ENCODE measurements at regions not wholly inside any gene's neighbourhood (a gene's known extent, or its start where the extent isn't known, plus 50 kb on each side); places are given as distances from the start of the nearest gene placed in this dataset.

DNA sequence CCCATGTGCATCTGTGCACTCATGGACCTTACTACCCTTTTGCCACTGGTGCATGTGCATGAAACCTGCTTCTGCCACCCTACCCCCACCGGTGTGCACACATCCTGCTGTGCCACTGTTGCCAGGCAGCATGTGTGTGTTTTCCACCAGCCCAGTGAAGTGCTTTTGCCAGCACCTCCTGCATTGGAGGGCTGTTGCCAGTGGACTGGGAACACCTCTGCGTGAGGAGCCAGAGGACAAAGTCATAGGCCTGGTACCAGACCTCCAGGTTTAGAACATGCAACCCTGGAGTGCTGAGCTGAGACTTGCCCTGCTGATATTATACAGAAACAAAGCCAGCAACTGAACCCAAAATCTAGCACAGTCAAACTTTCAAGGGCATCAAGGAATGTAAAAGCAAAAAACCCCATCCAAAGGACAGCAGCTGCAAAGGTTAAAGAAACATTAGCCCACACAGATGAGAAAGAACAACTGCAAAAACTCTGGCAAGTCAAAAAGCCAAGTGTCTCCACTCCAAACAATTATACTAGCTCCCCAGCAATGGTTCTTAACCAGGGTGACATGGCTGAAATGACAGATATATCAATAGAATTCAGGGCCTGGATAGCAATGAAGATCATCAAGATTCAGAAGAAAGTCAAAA lies 70.6 kb upstream of the PTPN3 start:
- ChIA-PET RAD21 (ENCODE audit: unreplicated experiment) (no interaction called here), POLR2A (no interaction called here), SMC1A (ENCODE audit: uncharacterized antibody, unreplicated experiment) (interaction anchor here (0.6 kb wide), 1 partner anchor 588 kb away, joined by 3 read pairs; no protein-coding TSS in a partner anchor), CTCF (interaction anchor here (1.1 to 1.4 kb wide), 2 partner anchors 98 to 249 kb away, joined by 3 read pairs; no protein-coding TSS in a partner anchor)
- Histone ChIP-seq H2AFZ (ENCODE audit: control insufficient read depth, low read depth, low read length) (no peak overlapping the region), H3K27ac (ENCODE audit: control insufficient read depth, insufficient read depth) (no peak overlapping the region), H3K9me3 (replicated peaks; ENCODE audit: control insufficient read depth, insufficient read depth, low read length) (no peaks in the 10 kb centered on the region), H3K4me1 (ENCODE audit: control insufficient read depth, insufficient read depth, low read length) (no peaks in the 10 kb centered on the region), H3K27me3 (replicated peaks in 1 of 2; ENCODE audit: control insufficient read depth in 2 of 2, insufficient read depth in 2 of 2, low read length in 1 of 2) (no peaks in the 10 kb centered on the region; a peak in 1 of 4 replicates), H3K4me2 (ENCODE audit: control insufficient read depth, insufficient read depth) (no peak overlapping the region), H4K20me1 (ENCODE audit: control insufficient read depth, insufficient read depth) (no peaks in the 10 kb centered on the region), H3K9ac (ENCODE audit: control insufficient read depth, insufficient read depth, low read length) (no peak overlapping the region), H3K4me3 (no peak overlapping the region), H3K36me3 (ENCODE audit: control insufficient read depth in 2 of 2, insufficient read depth in 2 of 2, low read length in 1 of 2) (no peaks in the 10 kb centered on the region), H3K79me2 (ENCODE audit: control insufficient read depth, insufficient read depth, low read length) (no peaks in the 10 kb centered on the region)
- no peak for FAIRE-seq
- TF ChIP-seq POU2F2 (IDR thresholded peaks at IDR 0.05; ENCODE audit: borderline replicate concordance, low read depth, low read length) (no peak), TAF1 (IDR thresholded peaks at IDR 0.05; ENCODE audit: borderline replicate concordance, low read depth, low read length) (no peak), SRF (IDR thresholded peaks at IDR 0.05; ENCODE audit: low read depth in 2 of 2, low read length in 2 of 2) (no peak), CREB1 (IDR thresholded peaks at IDR 0.05; ENCODE audit: low read depth) (no peak), CEBPB (IDR thresholded peaks at IDR 0.05; ENCODE audit: borderline replicate concordance in 1 of 2, low read depth in 2 of 2, low read length in 2 of 2) (no peak), ZNF622 (IDR thresholded peaks at IDR 0.05) (no peak)
- TF ChIP-seq, protein P1, sequence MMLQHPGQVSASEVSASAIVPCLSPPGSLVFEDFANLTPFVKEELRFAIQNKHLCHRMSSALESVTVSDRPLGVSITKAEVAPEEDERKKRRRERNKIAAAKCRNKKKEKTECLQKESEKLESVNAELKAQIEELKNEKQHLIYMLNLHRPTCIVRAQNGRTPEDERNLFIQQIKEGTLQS (IDR thresholded peaks at IDR 0.05; ENCODE audit: borderline replicate concordance, extremely low read depth, low read depth, low read length), result no peak
- TF ChIP-seq, protein P2, sequence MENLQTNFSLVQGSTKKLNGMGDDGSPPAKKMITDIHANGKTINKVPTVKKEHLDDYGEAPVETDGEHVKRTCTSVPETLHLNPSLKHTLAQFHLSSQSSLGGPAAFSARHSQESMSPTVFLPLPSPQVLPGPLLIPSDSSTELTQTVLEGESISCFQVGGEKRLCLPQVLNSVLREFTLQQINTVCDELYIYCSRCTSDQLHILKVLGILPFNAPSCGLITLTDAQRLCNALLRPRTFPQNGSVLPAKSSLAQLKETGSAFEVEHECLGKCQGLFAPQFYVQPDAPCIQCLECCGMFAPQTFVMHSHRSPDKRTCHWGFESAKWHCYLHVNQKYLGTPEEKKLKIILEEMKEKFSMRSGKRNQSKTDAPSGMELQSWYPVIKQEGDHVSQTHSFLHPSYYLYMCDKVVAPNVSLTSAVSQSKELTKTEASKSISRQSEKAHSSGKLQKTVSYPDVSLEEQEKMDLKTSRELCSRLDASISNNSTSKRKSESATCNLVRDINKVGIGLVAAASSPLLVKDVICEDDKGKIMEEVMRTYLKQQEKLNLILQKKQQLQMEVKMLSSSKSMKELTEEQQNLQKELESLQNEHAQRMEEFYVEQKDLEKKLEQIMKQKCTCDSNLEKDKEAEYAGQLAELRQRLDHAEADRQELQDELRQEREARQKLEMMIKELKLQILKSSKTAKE (IDR thresholded peaks at IDR 0.05; ENCODE audit: low read depth, poor library complexity, severe bottlenecking), result no peak
- in situ Hi-C loops (cut with MboI), result no loop called here
- no peak for ATAC-seq
- WGBS (ENCODE audit: insufficient coverage, insufficient replicate concordance, low lambda C conversion rate, missing lambda C conversion rate), result 19% methylated on average over 2 of the region's 2 CpGs
- intact Hi-C loops (cut with micrococcal nuclease; ENCODE audit: unreplicated experiment), result no loop called here
- BruUV-seq (replicated peaks), result no TSS peak
- no peak for DNase-seq (ENCODE audit: low read depth, low spot score)
